ENCODE measurements at regions not wholly inside any gene's neighbourhood (a gene's known extent, or its start where the extent isn't known, plus 50 kb on each side); places are given as distances from the start of the nearest gene placed in this dataset.

GRCh38 chr3:152718810-152719209 is 116.1 kb upstream of the P2RY1 start:
- peaks cover 4% of the 10 kb centered on the region for H3K27me3 Mint-ChIP-seq
- no peak for DNase-seq
- no peaks in the 10 kb centered on the region for H3K9me3 Mint-ChIP-seq
- H3K4me3 Mint-ChIP-seq: no peak overlapping the region
- no peaks in the 10 kb centered on the region for H3K4me1 Mint-ChIP-seq
- H3K36me3 Mint-ChIP-seq: no peaks in the 10 kb centered on the region
- CTCF ChIA-PET: no interaction called here
- H3K27ac Mint-ChIP-seq: no peak overlapping the region

- Mint-ChIP-seq H3K27me3 (peaks cover 4% of the 10 kb centered on the region), H3K4me3 (no peak overlapping the region), H3K4me1 (no peaks in the 10 kb centered on the region), H3K36me3 (no peaks in the 10 kb centered on the region), H3K9me3 (no peaks in the 10 kb centered on the region), H3K27ac (no peak overlapping the region)
- CTCF ChIA-PET: no interaction called here
- DNase-seq: no peak
These were observed 115.7 kb upstream of the P2RY1 start for GRCh38 chr3:152719264-152719663.

GRCh38 chr3:152720951-152721718 is 113.8 kb upstream of the P2RY1 start:
- CTCF ChIA-PET: no interaction called here
- Mint-ChIP-seq H3K4me3 (no peak overlapping the region), H3K27ac (no peak overlapping the region), H3K27me3 (peaks cover 4% of the 10 kb centered on the region), H3K36me3 (no peaks in the 10 kb centered on the region), H3K4me1 (no peaks in the 10 kb centered on the region), H3K9me3 (no peaks in the 10 kb centered on the region)
- DNase-seq: no peak

GRCh38 chr3:152724270-152724669 is 110.7 kb upstream of the P2RY1 start:
- CTCF ChIA-PET: no interaction called here
- H3K9me3 Mint-ChIP-seq: no peaks in the 10 kb centered on the region
- H3K27ac Mint-ChIP-seq: no peak overlapping the region

GRCh38 chr3:152728231-152728980 is 106.5 kb upstream of the P2RY1 start:
- Mint-ChIP-seq H3K4me1 (no peaks in the 10 kb centered on the region), H3K9me3 (no peaks in the 10 kb centered on the region), H3K4me3 (no peak overlapping the region), H3K36me3 (no peaks in the 10 kb centered on the region), H3K27ac (no peak overlapping the region), H3K27me3 (no peaks in the 10 kb centered on the region)
- CTCF ChIA-PET: no interaction called here
- no peak for DNase-seq

More at GRCh38 chr3:152724270-152724669, 110.7 kb upstream of the P2RY1 start:
- H3K4me1 Mint-ChIP-seq: no peaks in the 10 kb centered on the region
- no peak overlapping the region for H3K4me3 Mint-ChIP-seq
- DNase-seq: no peak
- H3K27me3 Mint-ChIP-seq: no peaks in the 10 kb centered on the region
- no peaks in the 10 kb centered on the region for H3K36me3 Mint-ChIP-seq

- Mint-ChIP-seq H3K36me3 (no peaks in the 10 kb centered on the region), H3K9me3 (no peaks in the 10 kb centered on the region), H3K27ac (no peak overlapping the region), H3K27me3 (no peaks in the 10 kb centered on the region), H3K4me1 (no peaks in the 10 kb centered on the region), H3K4me3 (no peak overlapping the region)
- DNase-seq: no peak
- CTCF ChIA-PET: no interaction called here
These were observed 105.0 kb upstream of the P2RY1 start for GRCh38 chr3:152729906-152730305.

- Mint-ChIP-seq H3K4me1 (no peaks in the 10 kb centered on the region), H3K36me3 (no peaks in the 10 kb centered on the region), H3K9me3 (no peaks in the 10 kb centered on the region), H3K27me3 (no peaks in the 10 kb centered on the region), H3K27ac (no peak overlapping the region), H3K4me3 (no peak overlapping the region)
- CTCF ChIA-PET: no interaction called here
- no peak for DNase-seq
These were observed 103.4 kb upstream of the P2RY1 start for GRCh38 chr3:152731511-152731910.

GRCh38 chr3:152733584-152734119 is 101.3 kb upstream of the P2RY1 start:
- H3K4me3 Mint-ChIP-seq: no peak overlapping the region
- no peaks in the 10 kb centered on the region for H3K4me1 Mint-ChIP-seq
- CTCF ChIA-PET: no interaction called here
- DNase-seq: no peak
- no peaks in the 10 kb centered on the region for H3K36me3 Mint-ChIP-seq
- H3K27ac Mint-ChIP-seq: no peak overlapping the region
- H3K27me3 Mint-ChIP-seq: no peaks in the 10 kb centered on the region
- H3K9me3 Mint-ChIP-seq: no peaks in the 10 kb centered on the region

GRCh38 chr3:152737021-152737908 is 97.7 kb upstream of the P2RY1 start:
- Mint-ChIP-seq H3K27me3 (no peaks in the 10 kb centered on the region), H3K9me3 (no peaks in the 10 kb centered on the region), H3K4me3 (no peak overlapping the region), H3K4me1 (no peaks in the 10 kb centered on the region), H3K36me3 (no peaks in the 10 kb centered on the region), H3K27ac (no peak overlapping the region)
- DNase-seq: no peak
- CTCF ChIA-PET: no interaction called here

- CTCF ChIA-PET: no interaction called here
- Mint-ChIP-seq H3K27me3 (no peaks in the 10 kb centered on the region), H3K9me3 (no peaks in the 10 kb centered on the region), H3K27ac (no peak overlapping the region), H3K4me3 (no peak overlapping the region), H3K36me3 (no peaks in the 10 kb centered on the region), H3K4me1 (no peaks in the 10 kb centered on the region)
- DNase-seq: no peak
These were observed 96.3 kb upstream of the P2RY1 start for GRCh38 chr3:152738656-152739055.

GRCh38 chr3:152742368-152743347 is 92.3 kb upstream of the P2RY1 start:
- Mint-ChIP-seq H3K27ac (no peak overlapping the region), H3K27me3 (no peaks in the 10 kb centered on the region), H3K36me3 (no peaks in the 10 kb centered on the region), H3K4me3 (no peak overlapping the region), H3K9me3 (no peaks in the 10 kb centered on the region), H3K4me1 (no peaks in the 10 kb centered on the region)
- DNase-seq: no peak
- CTCF ChIA-PET: no interaction called here

- no peak for DNase-seq
- Mint-ChIP-seq H3K27ac (no peak overlapping the region), H3K4me3 (no peak overlapping the region), H3K27me3 (no peaks in the 10 kb centered on the region), H3K36me3 (no peaks in the 10 kb centered on the region), H3K4me1 (no peaks in the 10 kb centered on the region), H3K9me3 (no peaks in the 10 kb centered on the region)
- CTCF ChIA-PET: no interaction called here
These were observed 89.3 kb upstream of the P2RY1 start for GRCh38 chr3:152745646-152746045.

GRCh38 chr3:152754303-152754702 is 80.6 kb upstream of the P2RY1 start:
- no peaks in the 10 kb centered on the region for H3K27me3 Mint-ChIP-seq
- H3K4me3 Mint-ChIP-seq: no peak overlapping the region
- CTCF ChIA-PET: no interaction called here
- H3K36me3 Mint-ChIP-seq: no peaks in the 10 kb centered on the region
- no peak for DNase-seq
- H3K9me3 Mint-ChIP-seq: no peaks in the 10 kb centered on the region
- no peaks in the 10 kb centered on the region for H3K4me1 Mint-ChIP-seq
- H3K27ac Mint-ChIP-seq: no peak overlapping the region

All from activated naive CD4-positive, alpha-beta T cell treated with anti-CD3 and anti-CD28 coated beads, Interleukin-2, amount 10 ng/mL, durations not matched to agents 7 days and 5 days (primary cell).